ENCODE measurements at regions not wholly inside any gene's neighbourhood (a gene's known extent, or its start where the extent isn't known, plus 50 kb on each side); places are given as distances from the start of the nearest gene placed in this dataset.

DNA sequence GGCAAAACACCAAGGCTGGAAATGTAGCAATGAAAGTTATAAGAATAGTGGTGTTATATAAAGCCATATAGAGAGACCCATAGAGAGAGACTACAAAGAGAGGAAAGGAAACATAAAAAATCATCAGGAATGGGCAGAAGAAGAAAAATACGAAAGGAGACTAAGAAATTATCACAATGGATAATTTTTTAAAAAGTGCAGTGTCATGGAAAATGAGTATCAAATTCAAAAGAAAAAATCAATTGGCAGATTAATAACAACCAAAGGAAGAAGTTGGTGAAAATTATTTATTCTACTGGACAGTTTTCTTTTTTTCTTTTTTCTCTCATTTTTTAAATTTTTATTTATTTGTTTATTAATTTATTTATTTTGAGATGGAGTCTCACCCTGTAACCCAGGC lies 1488.4 kb upstream of the WWC1 start:
- TF ChIP-seq CTCF (IDR thresholded peaks at IDR 0.05; ENCODE audit: poor library complexity) (no peak), EZH2 (IDR thresholded peaks at IDR 0.05; ENCODE audit: borderline replicate concordance) (no peak)

Data from hepatocyte (in vitro differentiated cells).